Mesothelial cell of epicardium (in vitro differentiated cells): ENCODE measurements at regions not wholly inside any gene's neighbourhood (a gene's known extent, or its start where the extent isn't known, plus 50 kb on each side); places are given as distances from the start of the nearest gene placed in this dataset.
A peak's percentile ranks its signal among the peaks of the same experiment; 100 is the strongest.

Source experiments
- DNase-seq, 2 experiments: peaks; one replicate each; pipeline ENCODE4 v3.0.0; 2021; ENCODE audit warnings: low spot score in 2 of 2; ENCODE audit not compliant: unreplicated experiment in 2 of 2
- H3K27ac Mint-ChIP-seq: 2 replicates; pipeline ENCODE4 v1.8.0; 2021; ENCODE audit warnings: mixed read lengths
- H3K27me3 Mint-ChIP-seq: 2 replicates; pipeline ENCODE4 v1.8.0; 2021; ENCODE audit warnings: low read depth, mixed read lengths
- H3K36me3 Mint-ChIP-seq: 2 replicates; pipeline ENCODE4 v1.8.0; 2021; ENCODE audit warnings: mixed read lengths
- H3K4me1 Mint-ChIP-seq: 2 replicates; pipeline ENCODE4 v1.8.0; 2021; ENCODE audit warnings: mixed read lengths
- H3K4me3 Mint-ChIP-seq: 2 replicates; pipeline ENCODE4 v1.8.0; 2021; ENCODE audit warnings: mild to moderate bottlenecking, moderate library complexity, mixed read lengths
- H3K9me3 Mint-ChIP-seq: 2 replicates; pipeline ENCODE4 v1.8.0; 2021; ENCODE audit warnings: mixed read lengths
- TF ChIP-seq, protein P1 (sequence below): fragments of 200-600 bp; sonication (generic); IDR thresholded peaks from one replicate; pipeline ENCODE4 v1.5.0; 2021; ENCODE audit warnings: antibody characterized with exemption; ENCODE audit not compliant: unreplicated experiment

- H3K9me3 Mint-ChIP-seq: no peaks in the 10 kb centered on the region
- no peaks in the 10 kb centered on the region for H3K27me3 Mint-ChIP-seq
- H3K27ac Mint-ChIP-seq: no peak overlapping the region
- DNase-seq: no peak
- peaks cover 7% of the 10 kb centered on the region for H3K4me1 Mint-ChIP-seq
- no peaks in the 10 kb centered on the region for H3K36me3 Mint-ChIP-seq
- TF ChIP-seq, protein P1, sequence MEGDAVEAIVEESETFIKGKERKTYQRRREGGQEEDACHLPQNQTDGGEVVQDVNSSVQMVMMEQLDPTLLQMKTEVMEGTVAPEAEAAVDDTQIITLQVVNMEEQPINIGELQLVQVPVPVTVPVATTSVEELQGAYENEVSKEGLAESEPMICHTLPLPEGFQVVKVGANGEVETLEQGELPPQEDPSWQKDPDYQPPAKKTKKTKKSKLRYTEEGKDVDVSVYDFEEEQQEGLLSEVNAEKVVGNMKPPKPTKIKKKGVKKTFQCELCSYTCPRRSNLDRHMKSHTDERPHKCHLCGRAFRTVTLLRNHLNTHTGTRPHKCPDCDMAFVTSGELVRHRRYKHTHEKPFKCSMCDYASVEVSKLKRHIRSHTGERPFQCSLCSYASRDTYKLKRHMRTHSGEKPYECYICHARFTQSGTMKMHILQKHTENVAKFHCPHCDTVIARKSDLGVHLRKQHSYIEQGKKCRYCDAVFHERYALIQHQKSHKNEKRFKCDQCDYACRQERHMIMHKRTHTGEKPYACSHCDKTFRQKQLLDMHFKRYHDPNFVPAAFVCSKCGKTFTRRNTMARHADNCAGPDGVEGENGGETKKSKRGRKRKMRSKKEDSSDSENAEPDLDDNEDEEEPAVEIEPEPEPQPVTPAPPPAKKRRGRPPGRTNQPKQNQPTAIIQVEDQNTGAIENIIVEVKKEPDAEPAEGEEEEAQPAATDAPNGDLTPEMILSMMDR: no peak
- no peak overlapping the region for H3K4me3 Mint-ChIP-seq
Observed at GRCh38 chr1:58866578-58866977, 82.7 kb upstream of the JUN start.

DNA sequence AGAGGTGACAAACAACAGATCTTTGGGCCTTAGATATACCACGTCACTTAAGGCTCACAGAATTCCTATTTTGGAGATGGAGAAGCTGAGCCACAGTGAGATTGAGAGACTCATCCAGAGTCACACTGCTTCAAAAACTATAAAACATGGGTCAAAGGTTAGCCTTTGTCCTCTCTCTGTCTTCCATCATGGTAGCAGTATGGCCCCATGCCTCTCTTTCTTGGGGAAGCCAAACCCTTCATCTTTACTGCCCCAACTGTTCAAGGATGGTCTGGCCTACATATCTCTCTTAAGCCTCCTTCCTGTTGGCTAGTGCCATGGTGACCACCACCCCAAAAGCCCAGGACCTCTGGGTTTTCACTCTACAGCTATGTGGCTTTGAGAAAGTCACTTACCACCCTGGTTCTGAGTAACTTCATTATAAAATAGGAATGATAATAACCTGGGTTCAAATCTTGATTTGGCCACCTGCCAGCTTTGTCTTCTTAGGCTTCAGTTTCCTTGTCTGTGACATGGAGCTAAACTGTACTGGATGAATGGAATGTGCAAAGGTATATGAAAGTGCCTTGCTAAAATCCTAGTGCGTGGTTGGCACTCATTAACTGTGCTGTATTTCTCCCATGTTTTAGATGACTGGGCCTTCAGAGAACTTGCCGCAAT is 85.9 kb upstream of the JUN start:
- H3K9me3 Mint-ChIP-seq: no peaks in the 10 kb centered on the region
- H3K27ac Mint-ChIP-seq: no peak overlapping the region
- peaks cover 22% of the 10 kb centered on the region for H3K4me1 Mint-ChIP-seq
- H3K36me3 Mint-ChIP-seq: no peaks in the 10 kb centered on the region
- H3K27me3 Mint-ChIP-seq: no peaks in the 10 kb centered on the region
- TF ChIP-seq, protein P1: no peak
- no peak overlapping the region for H3K4me3 Mint-ChIP-seq
- no peak for DNase-seq

- Mint-ChIP-seq H3K4me3 (no peak overlapping the region), H3K36me3 (no peaks in the 10 kb centered on the region), H3K4me1 (peaks cover 24% of the 10 kb centered on the region), H3K27me3 (no peaks in the 10 kb centered on the region), H3K9me3 (no peaks in the 10 kb centered on the region), H3K27ac (no peak overlapping the region)
- no peak for DNase-seq
- TF ChIP-seq, protein P1: no peak
Observed at GRCh38 chr1:58870298-58870676, 86.4 kb upstream of the JUN start.

GRCh38 chr1:58874342-58874741 is 90.5 kb upstream of the JUN start:
- peaks cover 26% of the 10 kb centered on the region for H3K4me1 Mint-ChIP-seq
- no peaks in the 10 kb centered on the region for H3K27me3 Mint-ChIP-seq
- TF ChIP-seq, protein P1: no peak
- H3K4me3 Mint-ChIP-seq: no peak overlapping the region
- H3K9me3 Mint-ChIP-seq: peaks cover 11% of the 10 kb centered on the region
- H3K36me3 Mint-ChIP-seq: no peaks in the 10 kb centered on the region
- H3K27ac Mint-ChIP-seq: peak overlapping the region; percentile 85
- DNase-seq: no peak

- Mint-ChIP-seq H3K36me3 (no peaks in the 10 kb centered on the region), H3K4me3 (no peak overlapping the region), H3K27ac (peak overlapping the region; percentile 85), H3K4me1 (peaks cover 26% of the 10 kb centered on the region), H3K9me3 (peaks cover 11% of the 10 kb centered on the region), H3K27me3 (no peaks in the 10 kb centered on the region)
- no peak for DNase-seq
- TF ChIP-seq, protein P1: no peak
Observed at GRCh38 chr1:58874757-58875755, 91.2 kb upstream of the JUN start.
